ENCODE measurements at regions not wholly inside any gene's neighbourhood (a gene's known extent, or its start where the extent isn't known, plus 50 kb on each side); places are given as distances from the start of the nearest gene placed in this dataset.

GRCh38 chr2:236861196-236861875 is 224.4 kb upstream of the COPS8 start:
- no peaks in the 10 kb centered on the region for H3K36me3 ChIP-seq (replicated peaks; ENCODE audit: insufficient read depth, low read depth)
- WGBS (ENCODE audit: low lambda C conversion rate, missing lambda C conversion rate) = 92% methylated on average over 8 of the region's 8 CpGs
- H3K9me3 ChIP-seq (ENCODE audit: low read depth) = no peaks in the 10 kb centered on the region
- no peaks in the 10 kb centered on the region for H3K27me3 ChIP-seq
- H3K9me2 ChIP-seq (replicated peaks; ENCODE audit: insufficient read depth) = no peaks in the 10 kb centered on the region
- H3K27ac ChIP-seq = no peak overlapping the region
- no peaks in the 10 kb centered on the region for H4K20me1 ChIP-seq (ENCODE audit: insufficient read depth, poor library complexity, severe bottlenecking)
- H3K79me2 ChIP-seq = no peaks in the 10 kb centered on the region
- no peak overlapping the region for H3K4me2 ChIP-seq
- DNase-seq (ENCODE audit: low spot score) = no peak
- peaks cover 15% of the 10 kb centered on the region for H3K4me1 ChIP-seq (ENCODE audit: insufficient read depth)
- no peak overlapping the region for H3K4me3 ChIP-seq
- no peak for TF ChIP-seq EZH2 (IDR thresholded peaks at IDR 0.05; ENCODE audit: borderline replicate concordance)
- no peak for TF ChIP-seq CTCF (IDR thresholded peaks at IDR 0.05; ENCODE audit: poor library complexity)
- no peak for TF ChIP-seq EZH2phosphoT487 (IDR thresholded peaks at IDR 0.05; ENCODE audit: low read depth, severe bottlenecking, unreplicated experiment)
- H2AFZ ChIP-seq = no peak overlapping the region

- WGBS (ENCODE audit: low lambda C conversion rate, missing lambda C conversion rate) = 94% methylated on average over 2 of the region's 2 CpGs
- H3K36me3 ChIP-seq (replicated peaks; ENCODE audit: insufficient read depth, low read depth) = no peaks in the 10 kb centered on the region
- H3K9me3 ChIP-seq (ENCODE audit: low read depth) = no peaks in the 10 kb centered on the region
- H3K4me1 ChIP-seq (ENCODE audit: insufficient read depth) = peaks cover 8% of the 10 kb centered on the region
- DNase-seq (ENCODE audit: low spot score) = no peak
- H3K79me2 ChIP-seq = no peaks in the 10 kb centered on the region
- no peak overlapping the region for H2AFZ ChIP-seq
- TF ChIP-seq EZH2phosphoT487 (IDR thresholded peaks at IDR 0.05; ENCODE audit: low read depth, severe bottlenecking, unreplicated experiment) = no peak
- no peak for TF ChIP-seq CTCF (IDR thresholded peaks at IDR 0.05; ENCODE audit: poor library complexity)
- TF ChIP-seq EZH2 (IDR thresholded peaks at IDR 0.05; ENCODE audit: borderline replicate concordance) = no peak
- no peaks in the 10 kb centered on the region for H3K9me2 ChIP-seq (replicated peaks; ENCODE audit: insufficient read depth)
- H4K20me1 ChIP-seq (ENCODE audit: insufficient read depth, poor library complexity, severe bottlenecking) = no peaks in the 10 kb centered on the region
- H3K4me2 ChIP-seq = no peak overlapping the region
- no peaks in the 10 kb centered on the region for H3K27me3 ChIP-seq
- no peak overlapping the region for H3K4me3 ChIP-seq
- H3K27ac ChIP-seq = no peak overlapping the region
Measured at GRCh38 chr2:236861944-236862343, 223.7 kb upstream of the COPS8 start.

- Histone ChIP-seq H3K4me1 (ENCODE audit: insufficient read depth) (peaks cover 3% of the 10 kb centered on the region), H3K27me3 (no peaks in the 10 kb centered on the region), H3K9me3 (ENCODE audit: low read depth) (no peaks in the 10 kb centered on the region), H3K4me3 (no peak overlapping the region), H2AFZ (no peak overlapping the region), H4K20me1 (ENCODE audit: insufficient read depth, poor library complexity, severe bottlenecking) (no peaks in the 10 kb centered on the region), H3K9me2 (replicated peaks; ENCODE audit: insufficient read depth) (no peaks in the 10 kb centered on the region), H3K36me3 (replicated peaks; ENCODE audit: insufficient read depth, low read depth) (no peaks in the 10 kb centered on the region), H3K79me2 (no peaks in the 10 kb centered on the region), H3K4me2 (no peak overlapping the region), H3K27ac (no peak overlapping the region)
- no peak for TF ChIP-seq EZH2phosphoT487 (IDR thresholded peaks at IDR 0.05; ENCODE audit: low read depth, severe bottlenecking, unreplicated experiment)
- TF ChIP-seq CTCF (IDR thresholded peaks at IDR 0.05; ENCODE audit: poor library complexity) = no peak
- no peak for TF ChIP-seq EZH2 (IDR thresholded peaks at IDR 0.05; ENCODE audit: borderline replicate concordance)
- no peak for DNase-seq (ENCODE audit: low spot score)
- WGBS (ENCODE audit: low lambda C conversion rate, missing lambda C conversion rate) = 87% methylated on average over 2 of the region's 2 CpGs
Measured at GRCh38 chr2:236862526-236862925, 223.2 kb upstream of the COPS8 start.
